Endothelial cell of umbilical vein (primary cell): ENCODE measurements at regions not wholly inside any gene's neighbourhood (a gene's known extent, or its start where the extent isn't known, plus 50 kb on each side); places are given as distances from the start of the nearest gene placed in this dataset.

Source experiments
- BruUV-seq: library from RNA; stranded (reverse); fragments of 400-500 nt; replicated peaks from 2 replicates; lab custom pipeline; 2021; lab: Mats Ljungman, UMichigan
- CTCF ChIA-PET: fragments of 300-600, 350-600 bp; sonication (Branson Sonifier 250); formaldehyde crosslinking; loops from one replicate; lab custom pipeline; 2021; ENCODE audit warnings: antibody characterized with exemption, inconsistent platforms; lab: Charles Lee
- POLR2A ChIA-PET: fragments of 300-600, 350-600 bp; sonication (Branson Sonifier 250); formaldehyde crosslinking; loops from one replicate; lab custom pipeline; 2021; ENCODE audit warnings: antibody characterized with exemption, inconsistent platforms; lab: Charles Lee
- DNase-seq: peaks from one replicate; pipeline ENCODE4 v3.0.0-alpha.2; 2011; ENCODE audit warnings: low read depth, low spot score
- FAIRE-seq: peaks from 2 replicates; lab custom pipeline; 2011; peaks lifted over from hg19 to GRCh38; lab: Jason Lieb, UNC
- H2AFZ ChIP-seq: 2 replicates; pipeline ENCODE4 v1.6.0; 2012; ENCODE audit warnings: low read depth, low read length, control low read depth, inconsistent platforms
- H3K27ac ChIP-seq: 2 replicates; pipeline ENCODE4 v1.5.1; 2011; ENCODE audit warnings: low read depth, mild to moderate bottlenecking, control low read depth, low read length, moderate library complexity; ENCODE audit not compliant: insufficient read depth
- H3K27me3 ChIP-seq, 2 experiments: 2 replicates each; pipeline versions ENCODE4 v1.6.0 to v1.6.1; 2011; ENCODE audit warnings: low read length in 2 of 2, mixed read lengths in 1 of 2; ENCODE audit not compliant: control insufficient read depth in 2 of 2, insufficient read depth in 2 of 2
- H3K36me3 ChIP-seq, 2 experiments: 2 replicates in 1 of 2; 3 replicates in 1 of 2; pipeline ENCODE4 v1.5.1; 2011; ENCODE audit warnings: low read length in 2 of 2, mild to moderate bottlenecking in 1 of 2, moderate library complexity in 1 of 2; ENCODE audit not compliant: control insufficient read depth in 2 of 2, insufficient read depth in 2 of 2; ENCODE audit errors: extremely low read depth in 1 of 2
- H3K4me1 ChIP-seq: 3 replicates; pipeline ENCODE4 v1.5.1; 2011; ENCODE audit warnings: mild to moderate bottlenecking, low read length; ENCODE audit not compliant: control insufficient read depth, insufficient read depth; ENCODE audit errors: extremely low read depth
- H3K4me2 ChIP-seq: 2 replicates; pipeline ENCODE4 v1.6.1; 2011; ENCODE audit warnings: low read length, control low read depth, mixed read lengths; ENCODE audit not compliant: insufficient read depth
- H3K4me3 ChIP-seq, 3 experiments: fragments of 200-600 bp in 1 of 3; sonication (generic), shearing (Covaris generic) in 1 of 3; replicated peaks in 1 of 3; 2 replicates each; pipeline ENCODE4 v1.5.1; 2011 to 2016; ENCODE audit warnings: control low read depth in 3 of 3, low read length in 3 of 3, mild to moderate bottlenecking in 2 of 3, inconsistent platforms in 1 of 3, low read depth in 1 of 3, moderate library complexity in 1 of 3; ENCODE audit not compliant: insufficient read depth in 1 of 3
- H3K79me2 ChIP-seq: 2 replicates; pipeline ENCODE4 v1.6.0; 2012; ENCODE audit warnings: low read length, inconsistent platforms; ENCODE audit not compliant: control insufficient read depth, insufficient read depth
- H3K9ac ChIP-seq: replicated peaks from 2 replicates; pipeline ENCODE3; 2011; ENCODE audit warnings: low read length, control low read depth; ENCODE audit not compliant: insufficient read depth; ENCODE audit errors: extremely low read depth
- H3K9me1 ChIP-seq: replicated peaks from 3 replicates; pipeline ENCODE4 v1.6.0; 2011; ENCODE audit warnings: mild to moderate bottlenecking, low read length; ENCODE audit not compliant: control insufficient read depth, insufficient read depth; ENCODE audit errors: extremely low read depth
- H3K9me3 ChIP-seq: replicated peaks from 2 replicates; pipeline ENCODE4 v1.5.1; 2012; ENCODE audit warnings: low read length, inconsistent platforms; ENCODE audit not compliant: control insufficient read depth, insufficient read depth
- H4K20me1 ChIP-seq: replicated peaks from 2 replicates; pipeline ENCODE3; 2011; ENCODE audit warnings: mild to moderate bottlenecking, low read length; ENCODE audit not compliant: control insufficient read depth, insufficient read depth; ENCODE audit errors: extremely low read depth
- EZH2 ChIP-seq: IDR thresholded peaks from 2 replicates; pipeline ENCODE4 v1.6.1; 2012; ENCODE audit warnings: borderline replicate concordance, low read depth, mild to moderate bottlenecking, moderate library complexity, low read length, inconsistent platforms; ENCODE audit not compliant: severe bottlenecking
- FOS ChIP-seq: IDR thresholded peaks from 2 replicates; pipeline ENCODE4 v1.6.1; 2011; ENCODE audit warnings: mild to moderate bottlenecking, low read length, moderate library complexity, borderline replicate concordance; ENCODE audit not compliant: insufficient read depth
- GATA2 ChIP-seq: IDR thresholded peaks from 2 replicates; pipeline ENCODE4 v1.7.0; 2011; ENCODE audit warnings: low read depth, mild to moderate bottlenecking, moderate library complexity, mixed read lengths, low read length; ENCODE audit not compliant: insufficient read length, insufficient read depth
- JUN ChIP-seq: IDR thresholded peaks from 2 replicates; pipeline ENCODE4 v1.6.1; 2011; ENCODE audit warnings: borderline replicate concordance, low read depth; ENCODE audit not compliant: insufficient read length, insufficient read depth
- MYC ChIP-seq: IDR thresholded peaks from one replicate; pipeline ENCODE4 v1.6.1; 2011; ENCODE audit warnings: mild to moderate bottlenecking, low read depth, low read length
- POLR2A ChIP-seq: IDR thresholded peaks from 2 replicates; pipeline ENCODE4 v1.6.1; 2012; ENCODE audit warnings: low read depth, mild to moderate bottlenecking, control low read depth, low read length
- POLR2AphosphoS5 ChIP-seq: IDR thresholded peaks from 2 replicates; pipeline ENCODE4 v1.6.1; 2012; ENCODE audit warnings: low read depth, mild to moderate bottlenecking, control low read depth, low read length, moderate library complexity; ENCODE audit not compliant: insufficient read depth
- dilution Hi-C: fragments of 300-500 bp; cut with MboI; formaldehyde crosslinking; loops from one replicate; pipeline ENCODE4 v1.15.0; 2019; ENCODE audit warnings: low sequenced_read_pairs; ENCODE audit not compliant: extremely low pct_ligation_motif_present
- intact Hi-C: fragments of 100-400 bp; cut with micrococcal nuclease; formaldehyde crosslinking; loops from one replicate; pipeline ENCODE4 v1.10.0; 2022
- TF ChIP-seq, protein P1 (sequence below), 2 donors: IDR thresholded peaks; 1 replicate in 1 of 2; 2 replicates in 1 of 2; pipeline ENCODE4 v1.5.1; 2011; ENCODE audit warnings: low read length in 2 of 2, mild to moderate bottlenecking in 2 of 2, moderate library complexity in 2 of 2, control low read depth in 1 of 2, inconsistent platforms in 1 of 2, low read depth in 1 of 2; ENCODE audit not compliant: insufficient read depth in 1 of 2; ENCODE audit errors: extremely low read depth in 1 of 2
- TF ChIP-seq, protein P2 (sequence below): IDR thresholded peaks from 2 replicates; pipeline ENCODE4 v1.6.1; 2011; ENCODE audit not compliant: insufficient read depth, insufficient read length

DNA sequence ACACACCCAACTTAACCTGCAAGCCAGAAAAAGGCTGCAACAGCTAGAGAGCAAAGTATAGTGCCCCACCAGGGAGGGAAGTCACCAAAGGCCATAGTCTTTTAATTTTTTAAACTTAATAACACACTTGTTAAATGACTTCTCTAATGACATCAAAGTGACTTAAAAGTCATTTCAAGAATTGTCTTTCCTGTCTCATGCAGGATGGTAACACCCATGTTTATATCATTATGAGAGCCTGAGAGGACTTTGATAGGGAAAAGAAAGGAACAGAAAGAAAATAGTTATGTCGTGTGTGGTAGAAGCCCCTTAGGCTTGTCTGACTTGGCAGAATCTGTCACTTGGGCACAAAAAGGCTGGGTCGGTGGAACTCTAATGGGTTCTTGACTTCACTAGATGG is 57.9 kb upstream of the C2CD4B start:
- no peak overlapping the region for H3K27ac ChIP-seq
- POLR2A ChIA-PET, result no interaction called here

DNA sequence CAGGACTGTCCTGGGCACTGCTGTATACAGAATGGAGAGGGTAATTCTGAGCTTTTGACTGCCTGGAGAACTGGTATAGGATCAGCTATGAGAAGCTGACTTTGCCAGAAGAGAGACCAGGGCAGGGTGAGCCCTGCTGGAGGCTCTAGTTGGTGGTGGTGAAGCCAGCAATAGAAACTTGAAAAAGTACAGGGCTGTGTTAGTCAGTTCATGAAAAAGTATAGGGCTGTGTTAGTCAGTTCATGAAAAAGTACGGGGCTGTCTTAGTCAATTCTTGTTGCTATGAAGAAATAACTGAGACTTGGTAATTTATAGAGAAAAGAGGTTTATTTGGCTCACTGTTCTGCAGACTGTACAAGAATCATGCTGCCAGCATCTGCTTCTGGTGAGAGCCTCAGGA is 63.5 kb upstream of the C2CD4B start:
- no peaks in the 10 kb centered on the region for H3K9me3 ChIP-seq
- ChIA-PET POLR2A (no interaction called here), CTCF (interaction anchor here (2.5 to 2.7 kb wide), 2 partner anchors 25 to 78 kb away, joined by 5 to 12 read pairs; no protein-coding TSS in a partner anchor)
- H3K79me2 ChIP-seq, result no peaks in the 10 kb centered on the region
- no peak for TF ChIP-seq GATA2
- no peak for TF ChIP-seq EZH2
- TF ChIP-seq JUN, result no peak
- TF ChIP-seq MYC, result no peak
- no peak for TF ChIP-seq POLR2AphosphoS5
- TF ChIP-seq FOS, result no peak
- TF ChIP-seq, protein P1, sequence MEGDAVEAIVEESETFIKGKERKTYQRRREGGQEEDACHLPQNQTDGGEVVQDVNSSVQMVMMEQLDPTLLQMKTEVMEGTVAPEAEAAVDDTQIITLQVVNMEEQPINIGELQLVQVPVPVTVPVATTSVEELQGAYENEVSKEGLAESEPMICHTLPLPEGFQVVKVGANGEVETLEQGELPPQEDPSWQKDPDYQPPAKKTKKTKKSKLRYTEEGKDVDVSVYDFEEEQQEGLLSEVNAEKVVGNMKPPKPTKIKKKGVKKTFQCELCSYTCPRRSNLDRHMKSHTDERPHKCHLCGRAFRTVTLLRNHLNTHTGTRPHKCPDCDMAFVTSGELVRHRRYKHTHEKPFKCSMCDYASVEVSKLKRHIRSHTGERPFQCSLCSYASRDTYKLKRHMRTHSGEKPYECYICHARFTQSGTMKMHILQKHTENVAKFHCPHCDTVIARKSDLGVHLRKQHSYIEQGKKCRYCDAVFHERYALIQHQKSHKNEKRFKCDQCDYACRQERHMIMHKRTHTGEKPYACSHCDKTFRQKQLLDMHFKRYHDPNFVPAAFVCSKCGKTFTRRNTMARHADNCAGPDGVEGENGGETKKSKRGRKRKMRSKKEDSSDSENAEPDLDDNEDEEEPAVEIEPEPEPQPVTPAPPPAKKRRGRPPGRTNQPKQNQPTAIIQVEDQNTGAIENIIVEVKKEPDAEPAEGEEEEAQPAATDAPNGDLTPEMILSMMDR (IDR thresholded peaks at IDR 0.05; ENCODE audit: extremely low read depth in 1 of 2, insufficient read depth in 1 of 2, low read depth in 1 of 2, low read length in 2 of 2), result no peak
- no peak for TF ChIP-seq POLR2A
- TF ChIP-seq, protein P2, sequence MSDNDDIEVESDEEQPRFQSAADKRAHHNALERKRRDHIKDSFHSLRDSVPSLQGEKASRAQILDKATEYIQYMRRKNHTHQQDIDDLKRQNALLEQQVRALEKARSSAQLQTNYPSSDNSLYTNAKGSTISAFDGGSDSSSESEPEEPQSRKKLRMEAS, result no peak
- DNase-seq (no peak), FAIRE-seq (no peak)
- H3K36me3 ChIP-seq, result no peaks in the 10 kb centered on the region
- no peak overlapping the region for H2AFZ ChIP-seq
- dilution Hi-C loops (no loop called here), intact Hi-C loops (no loop called here)
- peaks cover 9% of the 10 kb centered on the region in 2 experiments for H3K27me3 ChIP-seq
- no peak overlapping the region for H3K4me3 ChIP-seq
- H3K4me1 ChIP-seq, result no peaks in the 10 kb centered on the region
- H3K4me2 ChIP-seq, result no peak overlapping the region
- BruUV-seq, result no TSS peak
- H3K27ac ChIP-seq, result no peak overlapping the region
- no peaks in the 10 kb centered on the region for H4K20me1 ChIP-seq
- H3K9me1 ChIP-seq, result no peaks in the 10 kb centered on the region
- H3K9ac ChIP-seq, result no peak overlapping the region

More for the DNA sequence above, 57.9 kb upstream of the C2CD4B start:
- TF ChIP-seq FOS, result no peak
- TF ChIP-seq EZH2, result no peak
- no peak for TF ChIP-seq POLR2A
- no peak for TF ChIP-seq MYC
- no peak for TF ChIP-seq GATA2
- TF ChIP-seq JUN, result no peak
- TF ChIP-seq POLR2AphosphoS5, result no peak
- TF ChIP-seq, protein P1 (IDR thresholded peaks at IDR 0.05; ENCODE audit: extremely low read depth in 1 of 2, insufficient read depth in 1 of 2, low read depth in 1 of 2, low read length in 2 of 2), result no peak
- CTCF ChIA-PET, result interaction anchor here (0.7 kb wide), 1 partner anchor 11 kb away, joined by 3 read pairs; no protein-coding TSS in a partner anchor
- Histone ChIP-seq H3K79me2 (no peaks in the 10 kb centered on the region), H3K36me3 (no peaks in the 10 kb centered on the region), H3K27me3 (peaks cover 7% of the 10 kb centered on the region in 2 experiments), H3K9me1 (no peaks in the 10 kb centered on the region), H3K4me2 (no peak overlapping the region), H3K4me3 (no peak overlapping the region), H3K9me3 (no peaks in the 10 kb centered on the region), H3K9ac (no peak overlapping the region), H2AFZ (no peak overlapping the region), H4K20me1 (no peaks in the 10 kb centered on the region), H3K4me1 (no peaks in the 10 kb centered on the region)
- intact Hi-C loops (no loop called here), dilution Hi-C loops (no loop called here)
- BruUV-seq, result no TSS peak
- no peak for FAIRE-seq
- no peak for DNase-seq
